ENCODE measurements at regions not wholly inside any gene's neighbourhood (a gene's known extent, or its start where the extent isn't known, plus 50 kb on each side); places are given as distances from the start of the nearest gene placed in this dataset.
"Not testable (repeated sequence)": the region's sequence is repeated elsewhere in the genome, so short reads cannot be mapped to it uniquely, and the experiment has no call there.

DNA sequence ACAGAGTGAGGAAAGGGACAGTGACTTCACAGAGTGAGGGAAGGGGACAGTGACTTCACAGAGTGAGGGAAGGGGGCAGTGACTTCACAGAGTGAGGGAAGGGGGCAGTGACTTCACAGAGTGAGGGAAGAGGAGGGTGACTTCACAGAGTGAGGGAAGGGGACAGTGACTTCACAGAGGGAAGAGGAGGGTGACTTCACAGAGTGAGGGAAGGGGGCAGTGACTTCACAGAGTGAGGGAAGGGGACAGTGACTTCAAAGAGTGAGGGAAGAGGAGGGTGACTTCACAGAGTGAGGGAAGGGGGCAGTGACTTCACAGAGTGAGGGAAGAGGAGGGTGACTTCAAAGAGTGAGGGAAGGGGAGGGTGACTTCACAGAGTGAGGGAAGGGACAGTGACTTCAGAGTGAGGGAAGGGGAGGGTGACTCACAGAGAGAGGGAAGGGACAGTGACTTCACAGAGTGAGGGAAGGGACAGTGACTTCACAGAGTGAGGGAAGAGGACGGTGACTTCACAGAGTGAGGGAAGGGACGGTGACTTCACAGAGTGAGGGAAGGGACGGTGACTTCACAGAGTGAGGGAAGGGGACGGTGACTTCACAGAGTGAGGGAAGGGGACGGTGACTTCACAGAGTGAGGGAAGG lies 142.0 kb upstream of the PITRM1 start:
- not testable (repeated sequence) for DNase-seq (ENCODE audit: low read depth in 2 of 2)

DNA sequence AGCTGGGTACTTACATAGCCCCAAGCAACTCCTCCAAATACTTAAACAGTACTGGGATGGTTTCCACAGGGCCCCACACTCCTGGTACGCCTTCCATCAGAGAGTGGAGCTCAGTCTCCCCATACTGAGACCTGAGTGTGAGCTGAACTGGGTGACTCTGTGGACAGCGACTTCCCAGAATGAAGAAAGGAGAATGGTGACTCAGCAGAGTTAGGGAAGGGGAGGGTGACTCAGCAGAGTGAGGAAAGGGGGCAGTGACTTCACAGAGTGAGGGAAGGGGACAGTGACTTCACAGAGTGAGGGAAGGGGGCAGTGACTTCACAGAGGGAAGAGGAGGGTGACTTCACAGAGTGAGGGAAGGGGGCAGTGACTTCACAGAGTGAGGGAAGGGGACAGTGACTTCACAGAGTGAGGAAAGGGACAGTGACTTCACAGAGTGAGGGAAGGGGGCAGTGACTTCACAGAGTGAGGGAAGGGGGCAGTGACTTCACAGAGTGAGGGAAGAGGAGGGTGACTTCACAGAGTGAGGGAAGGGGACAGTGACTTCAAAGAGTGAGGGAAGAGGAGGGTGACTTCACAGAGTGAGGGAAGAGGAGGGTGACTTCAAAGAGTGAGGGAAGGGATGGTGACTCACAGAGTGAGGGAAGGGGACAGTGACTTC lies 141.3 kb upstream of the PITRM1 start:
- DNase-seq (ENCODE audit: low read depth in 2 of 2): not testable (repeated sequence)

DNA sequence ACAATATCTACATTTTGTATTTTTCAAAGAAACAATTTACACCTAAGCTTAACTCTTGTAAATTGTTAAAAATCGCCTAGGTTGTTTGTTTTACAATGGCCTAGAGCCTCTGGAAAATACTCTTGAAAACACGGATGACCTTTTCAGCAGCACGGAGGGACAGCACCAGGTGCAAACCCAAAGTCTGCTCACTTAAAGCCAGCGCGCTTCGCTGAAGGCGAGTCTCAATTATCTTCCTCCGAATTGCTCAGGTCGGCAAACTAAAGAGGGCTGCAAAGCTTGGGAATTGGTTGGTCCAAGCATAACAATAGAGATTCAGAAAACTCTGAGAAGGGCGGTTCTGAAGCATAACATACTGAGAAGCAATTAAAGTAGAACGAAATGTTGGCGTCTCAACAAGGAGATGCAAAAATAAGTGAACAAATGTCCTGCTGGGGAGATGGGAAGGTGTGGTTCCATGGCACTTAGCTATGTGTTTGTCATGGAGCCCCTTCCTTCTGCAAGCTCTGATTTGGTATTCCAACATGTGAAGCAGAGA lies 139.9 kb upstream of the PITRM1 start:
- DNase-seq (ENCODE audit: low read depth in 2 of 2): no peak

DNA sequence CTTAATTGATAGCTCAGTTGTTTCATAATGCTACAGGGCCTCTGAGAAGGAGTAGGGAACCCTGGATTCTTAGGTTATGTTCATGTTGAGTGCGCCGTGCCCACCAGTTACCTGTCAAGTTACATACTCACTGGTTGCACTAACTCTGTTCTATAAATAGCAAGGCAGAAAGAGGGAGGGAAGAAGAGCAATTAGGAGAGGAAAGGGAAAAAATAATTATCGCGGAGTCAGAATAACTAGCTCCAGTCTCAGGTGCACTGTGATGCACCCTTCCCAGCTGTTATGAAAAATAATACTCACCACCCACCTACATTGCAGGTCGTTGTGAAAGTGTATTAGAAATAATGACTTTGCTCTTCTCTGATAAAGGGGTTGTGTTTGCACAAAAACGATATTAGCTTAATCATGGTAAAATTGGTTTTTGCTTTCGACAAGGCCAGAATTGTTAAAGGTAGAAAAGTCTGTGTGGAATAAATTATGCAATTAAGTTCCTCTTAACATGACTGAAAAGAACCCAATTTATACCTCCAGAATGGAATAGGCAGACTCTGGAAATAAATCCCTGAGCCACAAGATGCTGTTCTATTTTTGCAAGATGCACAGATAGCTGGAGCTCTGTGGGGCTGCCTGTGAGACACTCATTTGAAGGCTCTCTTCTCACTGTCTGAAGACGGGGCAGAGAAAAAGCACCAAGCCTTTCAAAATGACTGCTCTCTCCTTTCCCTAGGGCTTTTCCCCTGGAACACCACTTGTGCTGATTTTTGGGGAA lies 137.6 kb upstream of the PITRM1 start:
- DNase-seq (ENCODE audit: low read depth in 2 of 2): no peak

DNA sequence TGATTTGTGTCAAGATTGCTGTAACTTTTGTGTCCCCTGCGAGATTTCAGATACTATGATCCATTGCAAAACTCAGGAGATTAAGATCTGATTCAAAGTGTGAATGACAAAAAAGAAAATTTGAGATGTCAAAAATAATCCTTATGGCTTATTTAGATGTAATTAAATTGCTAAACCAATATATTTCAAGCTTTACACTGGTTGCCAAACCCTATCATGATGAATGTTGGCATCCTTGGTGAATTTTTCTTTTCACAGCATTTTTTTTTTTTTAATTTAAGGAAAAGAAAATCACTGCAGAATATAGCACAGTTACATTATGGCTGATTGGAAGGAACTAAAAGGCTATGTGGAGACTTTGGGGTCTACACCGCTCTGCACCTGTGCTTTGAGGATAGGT lies 133.5 kb upstream of the PITRM1 start:
- no peak for DNase-seq (ENCODE audit: low read depth in 2 of 2)

DNA sequence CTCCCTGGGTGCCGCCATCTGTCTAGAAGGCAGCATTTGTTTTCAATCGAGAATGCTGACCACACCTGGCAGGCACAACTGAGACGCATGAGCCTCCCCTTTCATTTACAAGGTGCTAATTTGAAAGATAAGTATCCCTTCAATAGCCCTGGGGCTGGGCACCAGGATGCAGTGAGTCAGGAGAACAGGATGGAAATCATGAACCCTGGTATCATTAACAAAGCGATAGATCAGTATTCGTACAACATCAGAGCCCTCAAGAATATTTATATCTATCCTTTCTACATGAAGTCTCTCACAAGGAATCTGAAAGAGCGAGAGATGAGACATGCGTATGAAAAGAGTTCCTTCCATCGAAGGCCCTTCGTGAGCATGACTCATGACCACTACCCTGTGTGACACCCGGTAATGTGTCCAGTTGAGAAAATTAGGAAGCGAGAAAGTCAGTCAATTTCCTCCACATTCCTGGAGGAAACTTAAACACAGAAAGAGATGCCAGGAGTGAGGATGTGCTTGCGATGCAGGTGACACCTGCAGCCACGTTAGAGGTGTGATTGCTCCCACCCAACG lies 123.1 kb upstream of the PITRM1 start:
- DNase-seq (ENCODE audit: low read depth in 2 of 2): no peak

DNA sequence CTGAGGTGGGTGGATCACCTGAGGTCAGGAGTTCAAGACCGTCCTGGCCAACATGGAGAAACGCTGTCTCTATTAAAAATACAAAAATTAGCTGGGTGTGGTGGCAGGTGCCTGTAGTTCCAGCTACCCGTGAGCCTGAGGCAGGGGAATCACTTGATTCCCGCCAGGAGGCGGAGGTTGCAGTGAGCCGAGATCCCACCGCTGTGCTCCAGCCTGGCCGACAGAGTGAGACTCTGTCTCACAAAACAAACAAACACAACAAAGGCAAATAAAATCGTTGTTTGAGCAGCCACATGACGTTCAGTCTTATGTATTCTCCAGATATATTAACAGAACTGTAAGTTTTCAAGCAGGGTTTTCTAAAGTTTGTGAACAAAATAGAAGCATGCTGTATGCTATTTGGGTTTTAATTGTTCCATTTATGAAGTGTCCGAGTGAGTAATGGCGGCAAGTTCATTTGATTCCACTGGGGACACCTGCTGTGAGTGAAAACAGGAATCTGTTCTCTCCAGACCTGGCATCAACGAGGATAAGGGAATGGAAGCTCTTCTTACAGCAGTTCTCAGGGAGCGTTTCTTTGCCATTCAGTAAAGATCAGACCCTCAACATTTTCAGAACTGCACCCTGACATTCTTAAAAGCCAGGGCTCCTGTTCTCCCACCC lies 122.5 kb upstream of the PITRM1 start:
- no peak for DNase-seq (ENCODE audit: low read depth in 2 of 2)

DNA sequence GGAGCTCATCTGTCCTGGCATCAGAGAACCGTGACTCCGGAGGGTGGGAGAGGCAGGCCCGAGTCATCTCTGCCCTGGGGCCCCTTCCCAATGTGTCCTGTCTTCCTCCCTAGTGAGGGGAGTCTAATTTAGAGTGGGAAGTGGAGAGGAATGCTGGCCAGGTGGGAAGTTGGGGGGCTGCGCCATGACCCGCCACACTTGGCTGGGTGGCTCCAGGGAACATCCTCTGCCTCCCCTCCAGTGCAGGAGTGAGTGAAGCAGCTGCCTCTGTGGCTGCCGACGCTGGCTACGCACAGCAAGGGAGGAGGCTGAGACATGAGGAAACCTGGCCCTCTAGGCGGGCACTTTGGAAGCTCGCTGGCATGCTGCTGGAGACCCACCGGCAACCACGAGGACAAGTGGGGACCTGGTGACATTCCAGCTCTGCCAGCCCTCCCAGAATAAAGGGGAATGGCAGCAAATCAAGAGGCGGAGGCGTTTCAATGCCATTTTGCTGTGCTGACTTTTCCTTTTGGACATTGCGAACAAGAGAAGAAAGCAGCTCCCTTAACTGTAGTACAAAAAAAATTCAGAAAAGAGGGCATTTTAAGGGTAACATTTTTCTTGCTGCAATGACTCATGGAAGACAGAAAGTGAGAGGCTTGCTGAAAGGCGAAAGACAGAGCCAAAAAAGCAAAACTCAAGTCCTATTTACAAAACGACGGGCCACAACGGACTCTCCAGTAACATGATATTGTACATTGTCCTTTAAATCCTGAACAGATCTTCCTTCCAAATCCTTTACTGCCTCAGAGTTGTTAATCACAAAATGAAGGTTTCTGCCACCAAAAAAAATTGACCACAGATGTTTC lies 121.2 kb upstream of the PITRM1 start:
- DNase-seq (ENCODE audit: low read depth in 2 of 2): no peak

DNA sequence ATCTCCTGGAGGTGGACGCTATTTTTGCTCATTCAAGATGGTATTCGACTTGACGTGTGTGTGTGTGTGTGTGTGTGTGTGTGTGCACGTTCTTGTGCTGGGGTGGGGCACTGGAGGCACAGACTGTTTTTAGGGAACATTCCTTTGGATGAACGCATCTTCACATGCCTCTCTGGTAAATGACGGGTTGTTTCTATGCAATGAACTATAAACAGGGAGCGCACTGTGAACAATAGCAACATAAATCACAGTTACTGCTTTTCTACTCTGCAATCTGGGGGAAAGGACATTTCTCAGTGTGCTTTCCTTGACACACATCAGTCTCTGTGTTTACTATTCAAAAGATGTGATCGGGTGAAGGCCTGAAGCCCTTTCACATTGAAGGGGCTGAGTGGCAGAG lies 120.1 kb upstream of the PITRM1 start:
- no peak for DNase-seq (ENCODE audit: low read depth in 2 of 2)

DNA sequence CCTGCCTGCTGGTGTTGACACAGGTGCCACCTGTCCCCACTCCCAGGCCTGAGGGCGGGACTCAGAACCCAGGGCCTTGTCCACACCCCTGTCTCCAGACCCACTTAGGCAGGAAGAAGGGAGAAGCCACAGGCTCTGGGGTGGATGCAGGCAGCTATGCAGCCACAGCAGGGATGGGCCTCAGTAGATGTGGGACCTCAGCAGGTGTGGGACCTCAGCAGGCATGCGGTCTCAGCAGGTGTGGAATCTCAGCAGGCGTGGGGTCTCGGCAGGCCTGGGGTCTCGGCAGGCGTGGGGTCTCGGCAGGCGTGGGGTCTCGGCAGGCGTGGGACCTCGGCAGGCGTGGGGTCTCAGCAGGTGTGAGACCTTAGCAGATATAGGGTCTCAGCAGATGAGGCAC lies 118.0 kb upstream of the PITRM1 start:
- no peak for DNase-seq (ENCODE audit: low read depth in 2 of 2)

DNA sequence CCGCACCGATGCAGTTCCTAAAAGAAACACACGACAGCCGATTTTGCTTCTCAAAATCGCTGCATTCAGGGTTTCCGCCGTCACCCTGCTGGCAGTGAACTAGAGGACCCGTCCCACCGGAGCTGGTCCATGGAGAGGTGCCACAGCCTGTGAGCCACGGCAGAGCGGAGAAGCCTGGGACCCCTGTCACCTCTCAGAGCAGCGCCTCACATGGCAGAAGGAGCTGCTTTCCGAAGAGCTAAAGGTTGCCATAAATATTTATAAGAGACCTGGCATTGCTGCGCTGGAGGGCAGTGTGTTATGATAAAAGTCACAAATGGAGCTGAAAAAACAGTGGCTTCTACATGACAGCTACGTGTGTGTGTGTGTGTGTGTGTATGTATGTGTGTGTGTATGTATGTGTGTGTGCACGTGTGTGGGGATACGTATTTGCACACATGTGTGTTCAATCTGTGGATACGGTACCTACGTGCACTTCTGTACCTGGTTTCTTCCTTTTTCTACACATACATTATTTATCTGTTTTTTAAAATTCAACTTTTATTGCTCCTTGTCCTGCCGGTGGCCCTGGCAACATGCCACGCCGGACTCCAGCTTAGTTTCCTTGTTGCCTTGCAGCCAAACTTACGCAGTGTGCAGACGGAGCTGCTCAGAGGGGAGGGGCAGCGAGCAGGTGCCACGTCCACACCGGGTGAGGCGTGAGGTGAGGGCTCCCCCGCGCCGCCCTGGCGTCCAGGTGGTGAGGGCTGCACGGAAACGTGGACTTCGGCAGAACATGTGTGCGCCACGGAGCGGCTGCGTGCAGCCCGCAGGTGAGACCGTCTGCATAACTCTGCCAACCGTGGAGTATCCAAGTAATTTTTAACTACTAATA lies 115.2 kb upstream of the PITRM1 start:
- DNase-seq (ENCODE audit: low read depth in 2 of 2): no peak

DNA sequence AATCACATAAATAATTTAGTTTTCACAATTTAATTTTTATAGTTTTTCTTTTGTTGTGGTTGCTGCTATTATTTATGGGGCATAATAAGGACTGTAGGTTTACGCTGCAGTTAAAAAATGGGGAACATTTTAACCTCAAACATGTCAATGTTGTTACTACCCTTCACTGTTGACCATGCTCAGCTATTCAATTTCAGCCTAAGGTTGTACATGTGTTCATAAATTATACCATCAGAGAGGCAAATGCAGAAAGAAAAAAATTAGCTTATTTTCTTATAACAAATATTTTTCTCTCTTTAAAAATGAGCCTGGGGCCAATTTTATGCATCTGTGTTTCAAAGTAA lies 110.1 kb upstream of the PITRM1 start:
- no peak for DNase-seq (ENCODE audit: low read depth in 2 of 2)

DNA sequence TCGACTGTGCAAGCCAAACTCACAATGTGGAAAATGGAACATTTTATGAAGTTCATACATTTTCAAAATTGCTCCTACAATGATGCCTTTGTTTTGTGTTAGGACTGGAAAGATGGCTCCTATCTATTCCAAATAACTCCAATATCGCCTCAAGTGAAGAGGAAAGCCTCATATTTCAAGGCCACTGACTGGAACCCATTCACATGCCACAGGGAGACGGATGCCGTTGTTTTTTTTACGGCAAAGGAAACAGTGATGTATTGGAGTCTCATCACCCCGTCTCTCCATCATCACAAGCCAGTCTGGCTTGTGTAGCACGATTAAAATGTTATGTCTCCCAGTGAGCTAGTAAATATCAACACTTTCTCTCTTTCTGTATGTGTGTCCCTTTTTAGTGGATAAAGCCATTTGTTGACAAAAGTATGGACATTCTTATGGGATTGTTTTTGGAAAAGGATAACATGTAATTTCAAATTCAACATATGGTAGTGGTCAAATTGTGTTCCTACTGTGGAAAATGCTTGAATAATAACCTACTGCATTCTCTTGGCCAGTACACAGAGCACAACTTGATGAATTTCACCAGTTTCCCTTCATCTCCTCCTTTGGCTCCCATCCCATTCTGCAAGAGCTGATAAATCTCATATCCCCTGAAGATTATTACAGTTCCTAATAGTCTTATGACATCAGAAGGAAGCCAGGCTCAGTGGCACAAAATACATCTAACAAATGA lies 109.5 kb upstream of the PITRM1 start:
- no peak for DNase-seq (ENCODE audit: low read depth in 2 of 2)

DNA sequence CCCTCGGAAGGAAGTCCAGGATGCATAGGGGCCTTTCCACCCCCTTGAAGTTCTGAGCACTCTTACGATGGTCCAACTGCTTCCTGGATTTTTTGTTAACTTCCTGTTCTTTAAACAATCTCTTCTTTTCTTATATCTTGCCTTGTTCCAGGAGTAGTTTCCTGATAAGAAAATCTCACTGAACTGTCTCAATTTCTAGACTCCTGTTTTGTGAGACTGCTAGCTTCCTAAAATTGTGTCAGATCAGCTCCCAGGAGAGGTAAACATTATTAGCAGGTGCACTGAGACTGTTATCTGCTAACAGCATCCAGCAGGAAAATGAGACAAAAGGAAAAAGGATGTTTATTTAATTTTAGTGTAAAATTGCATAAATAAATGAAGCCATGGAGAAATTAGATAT lies 106.2 kb upstream of the PITRM1 start:
- no peak for DNase-seq (ENCODE audit: low read depth in 2 of 2)

DNA sequence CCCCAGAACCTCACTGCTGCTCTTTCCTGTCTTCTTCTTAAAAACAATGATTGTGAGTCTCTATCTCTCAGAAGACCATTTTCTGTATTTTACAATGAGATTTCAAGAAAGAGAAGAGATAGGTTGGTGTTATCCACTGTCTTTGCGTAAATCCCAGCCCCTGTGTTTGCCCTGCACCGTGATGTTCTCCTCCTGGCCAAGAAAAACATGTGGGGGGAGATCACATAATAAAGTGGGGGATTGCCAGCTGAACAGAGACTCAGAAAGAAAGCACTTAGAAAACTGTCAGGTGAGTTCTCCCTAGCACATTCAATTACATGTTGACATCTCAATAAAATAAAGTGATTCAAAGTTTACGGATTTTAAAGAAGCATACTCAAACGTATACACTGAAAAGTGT lies 105.0 kb upstream of the PITRM1 start:
- no peak for DNase-seq (ENCODE audit: low read depth in 2 of 2)

DNA sequence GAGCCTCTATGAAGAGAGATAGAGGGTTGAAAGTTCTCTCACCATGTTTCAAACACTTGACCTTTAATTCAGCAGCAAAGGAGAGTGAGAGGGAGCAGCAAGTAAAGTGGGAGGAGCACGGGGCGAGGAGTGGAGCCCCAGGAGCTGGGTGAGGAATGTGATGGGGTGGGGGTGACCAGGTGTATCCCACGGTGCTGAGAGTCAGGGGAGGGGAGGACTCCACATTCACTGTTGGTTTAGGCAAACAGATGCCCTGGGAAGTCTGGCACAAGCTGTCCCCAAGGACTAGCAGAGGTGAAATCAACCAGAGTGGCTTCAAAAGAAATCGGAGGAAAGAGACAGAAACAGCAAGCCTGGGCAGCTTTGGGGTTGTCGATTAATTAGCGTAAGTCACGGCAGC lies 101.8 kb upstream of the PITRM1 start:
- DNase-seq (ENCODE audit: low read depth in 2 of 2): no peak

DNA sequence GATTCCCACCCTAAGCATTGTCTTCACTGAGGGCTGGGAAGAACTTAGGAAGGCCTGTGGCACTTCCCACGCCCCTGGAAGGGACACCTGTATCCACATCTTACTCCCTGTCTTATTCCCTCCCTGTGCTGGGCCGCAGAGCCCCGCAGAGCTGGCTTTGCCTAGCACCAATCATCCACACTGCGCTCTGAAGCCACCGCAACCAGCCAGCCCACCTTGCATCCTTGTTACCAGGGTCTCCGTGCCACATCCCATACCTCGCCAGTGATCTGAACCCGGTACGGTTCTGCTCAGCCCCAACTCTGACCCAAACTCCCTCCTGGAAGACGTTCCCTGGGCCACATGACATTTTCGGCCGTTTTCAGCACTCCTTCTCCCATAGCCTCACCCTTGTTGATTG lies 101.4 kb upstream of the PITRM1 start:
- DNase-seq (ENCODE audit: low read depth in 2 of 2): no peak

DNA sequence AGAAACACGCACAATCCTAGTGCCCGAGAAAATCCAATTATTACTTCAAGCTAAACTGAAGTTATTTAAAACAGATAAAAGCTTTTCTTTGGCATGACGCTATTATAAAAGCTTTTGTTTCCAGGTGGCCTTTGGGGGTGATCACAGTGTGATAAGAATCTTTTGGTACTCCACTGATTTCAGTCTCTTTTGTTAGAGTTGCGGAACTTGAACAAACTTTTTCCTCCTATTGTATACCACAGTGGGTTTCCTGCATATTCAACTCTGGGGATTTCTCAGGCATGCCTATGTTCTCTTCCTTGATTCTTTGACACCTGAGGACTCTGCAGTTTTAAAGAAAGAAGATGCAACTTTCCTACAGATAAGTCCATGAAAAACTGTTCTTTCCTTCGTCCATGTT lies 99.7 kb upstream of the PITRM1 start:
- no peak for DNase-seq (ENCODE audit: low read depth in 2 of 2)

DNA sequence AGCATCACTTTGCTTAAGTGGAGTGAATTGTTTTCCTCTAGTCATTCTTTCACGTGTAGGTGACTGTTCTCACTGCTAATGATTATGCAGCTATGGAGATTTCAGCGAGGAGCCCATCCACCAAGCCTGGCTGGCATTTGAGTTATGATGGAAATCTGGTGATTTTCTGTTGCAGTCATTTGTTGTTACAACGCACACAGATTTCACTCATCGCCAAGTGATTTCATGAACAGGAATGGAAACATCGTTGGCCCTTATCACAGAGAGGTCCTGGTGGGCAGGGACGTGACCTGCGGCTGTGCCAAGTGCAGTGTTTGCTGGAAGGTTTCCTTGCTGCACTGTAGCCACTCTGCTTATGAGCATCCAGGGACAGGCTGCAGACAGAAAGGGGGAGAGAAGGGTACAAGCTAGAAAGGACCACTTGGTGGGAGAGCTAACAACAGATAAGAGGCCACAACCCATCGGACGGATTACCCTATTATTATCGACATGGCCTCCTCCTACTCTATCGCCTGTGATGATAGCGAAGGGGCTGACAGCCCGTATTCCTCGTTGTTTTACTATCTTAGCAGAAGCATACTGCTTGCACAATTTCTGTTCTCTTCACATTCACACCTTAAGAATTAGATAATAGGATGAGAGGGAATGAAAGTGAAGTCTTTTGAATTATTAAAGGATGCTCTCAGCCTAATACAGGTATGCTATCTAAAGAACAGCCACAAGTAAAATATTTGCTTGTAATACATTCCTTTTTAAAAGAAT lies 99.0 kb upstream of the PITRM1 start:
- DNase-seq (ENCODE audit: low read depth in 2 of 2): no peak

All from stimulated activated CD4-positive, alpha-beta T cell treated with anti-CD3 and anti-CD28 coated beads, Interleukin-4, amount 100 ng/mL, for 48 hours (primary cell).